Activated naive CD4-positive, alpha-beta T cell treated with anti-CD3 and anti-CD28 coated beads, Interleukin-2, amount 50 U/mL, for 72 hours (primary cell): ENCODE measurements at regions not wholly inside any gene's neighbourhood (a gene's known extent, or its start where the extent isn't known, plus 50 kb on each side); places are given as distances from the start of the nearest gene placed in this dataset.

Experiments used
- ATAC-seq, 2 donors: fragments of 150-1000 bp; cut with Tn5 transposase; 2 replicates each; pipeline ENCODE4 v1.10.0; 2021; ENCODE audit warnings: mild to moderate bottlenecking in 2 of 2, moderate library complexity in 2 of 2
- DNase-seq, 2 donors: peaks; one replicate each; pipeline ENCODE4 v3.0.0; 2021 to 2022; ENCODE audit warnings: low spot score in 2 of 2
- H3K27ac Mint-ChIP-seq, 2 donors: one replicate each; pipeline ENCODE4 v1.8.0; 2022; ENCODE audit warnings: mild to moderate bottlenecking in 2 of 2, mixed read lengths in 2 of 2
- H3K36me3 Mint-ChIP-seq, 2 donors: one replicate each; pipeline ENCODE4 v1.8.0; 2022; ENCODE audit warnings: mixed read lengths in 2 of 2
- H3K9me3 Mint-ChIP-seq, 2 donors: one replicate each; pipeline ENCODE4 v1.8.0; 2022; ENCODE audit warnings: mixed read lengths in 2 of 2

DNA sequence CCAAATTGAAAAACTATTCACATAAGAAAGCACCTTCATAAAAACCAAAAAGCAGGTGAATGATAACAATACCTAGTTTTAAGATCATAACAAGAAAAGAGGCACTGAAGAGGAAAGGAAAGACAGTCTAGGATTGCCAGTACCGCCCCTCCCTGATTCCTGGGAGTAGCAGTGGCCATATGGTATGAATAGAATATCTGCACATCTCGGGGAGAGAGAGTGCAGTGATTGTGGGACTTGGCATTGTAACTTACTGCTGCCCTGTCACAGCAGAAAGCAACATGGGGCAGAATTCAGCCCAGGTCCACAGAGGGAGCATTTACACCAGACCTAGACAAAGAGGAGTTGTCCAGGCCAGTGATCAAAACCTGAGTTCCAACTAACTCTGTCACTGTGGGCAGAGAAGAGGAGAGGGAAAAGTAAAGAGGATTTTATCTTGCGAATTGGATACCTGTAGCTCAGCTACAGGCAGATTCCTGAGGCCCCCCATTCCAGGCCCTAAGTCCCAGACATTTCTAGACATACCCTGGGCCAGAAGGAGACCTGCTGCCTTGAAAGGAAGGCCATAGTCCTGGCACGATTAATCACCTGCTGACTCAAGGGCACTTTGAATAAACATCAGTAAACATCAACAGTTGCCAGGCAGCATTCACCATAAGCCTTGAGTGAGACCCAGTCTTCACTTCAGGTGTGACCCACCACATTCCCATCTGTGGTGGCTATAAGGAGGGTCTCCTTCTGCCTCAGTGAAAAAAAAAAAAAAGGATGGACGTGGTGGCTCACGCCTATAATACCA lies 397.5 kb downstream of the TGFB2 start:
- Mint-ChIP-seq H3K36me3 (no peaks in the 10 kb centered on the region), H3K9me3 (peaks cover 8 to 29% of the 10 kb centered on the region in 2 donors)

DNA sequence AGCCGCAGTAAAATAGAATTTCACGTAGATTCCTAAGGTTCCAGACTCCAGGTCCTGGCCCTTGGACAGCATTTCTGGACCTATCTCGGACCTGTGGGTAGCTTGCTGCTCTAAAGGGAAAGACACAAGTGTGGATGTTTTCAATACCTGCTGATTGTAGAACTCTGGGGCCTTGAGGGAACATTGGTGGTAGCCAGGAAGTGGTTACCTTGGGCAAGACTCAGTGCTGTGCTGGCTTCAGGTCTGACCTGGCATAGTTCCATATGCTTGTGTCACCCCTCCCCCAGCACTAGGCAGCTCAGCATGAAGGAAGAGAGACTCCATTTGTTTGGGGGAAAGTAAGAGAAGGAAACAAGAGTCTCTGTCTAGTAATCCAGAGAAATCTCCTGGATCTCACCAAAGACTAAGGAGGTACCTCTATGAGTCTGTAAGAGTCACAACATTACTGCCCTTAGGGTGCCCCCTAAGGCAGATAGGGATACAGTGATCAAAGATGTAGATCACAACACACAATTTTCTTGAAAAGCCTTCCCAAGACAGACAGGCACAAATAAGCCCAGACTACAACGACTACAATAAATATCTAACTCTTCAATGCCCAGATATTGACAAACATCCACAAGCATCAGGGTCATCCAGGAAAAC lies 398.8 kb downstream of the TGFB2 start:
- peaks cover 8 to 35% of the 10 kb centered on the region in 2 donors for H3K9me3 Mint-ChIP-seq
- ATAC-seq (no peak), DNase-seq (no peak)
- no peak overlapping the region for H3K27ac Mint-ChIP-seq
- no peaks in the 10 kb centered on the region for H3K36me3 Mint-ChIP-seq

More for the DNA sequence above, 397.5 kb downstream of the TGFB2 start:
- ATAC-seq, result no peak
- no peak overlapping the region for H3K27ac Mint-ChIP-seq
- no peak for DNase-seq

DNA sequence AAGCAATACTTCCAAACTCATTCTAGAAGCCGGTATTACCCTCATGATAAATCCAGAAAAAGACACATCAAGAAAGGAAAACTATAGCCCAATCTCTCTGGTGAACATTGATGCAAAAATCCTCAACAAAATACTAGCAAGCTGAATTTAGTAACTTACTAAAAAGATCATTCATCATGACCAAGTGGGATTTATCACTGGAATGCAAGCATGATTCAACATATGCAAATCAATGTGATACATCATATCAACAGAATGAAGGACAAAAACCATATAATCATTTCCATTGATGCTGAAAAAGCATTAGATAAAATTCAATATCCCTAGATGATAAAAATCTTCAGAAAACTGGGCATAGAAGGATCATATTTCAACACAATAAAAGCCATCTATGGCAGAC lies 402.9 kb downstream of the TGFB2 start:
- H3K9me3 Mint-ChIP-seq, result peaks cover 8 to 35% of the 10 kb centered on the region in 2 donors
- no peaks in the 10 kb centered on the region for H3K36me3 Mint-ChIP-seq
- ATAC-seq (no peak), DNase-seq (no peak)
- H3K27ac Mint-ChIP-seq, result no peak overlapping the region

- no peak for ATAC-seq
- Mint-ChIP-seq H3K9me3 (peaks cover 8 to 19% of the 10 kb centered on the region in 2 donors), H3K36me3 (no peaks in the 10 kb centered on the region), H3K27ac (no peak overlapping the region)
- no peak for DNase-seq
Observed at GRCh38 chr1:218750216-218750970, 405.3 kb downstream of the TGFB2 start.

DNA sequence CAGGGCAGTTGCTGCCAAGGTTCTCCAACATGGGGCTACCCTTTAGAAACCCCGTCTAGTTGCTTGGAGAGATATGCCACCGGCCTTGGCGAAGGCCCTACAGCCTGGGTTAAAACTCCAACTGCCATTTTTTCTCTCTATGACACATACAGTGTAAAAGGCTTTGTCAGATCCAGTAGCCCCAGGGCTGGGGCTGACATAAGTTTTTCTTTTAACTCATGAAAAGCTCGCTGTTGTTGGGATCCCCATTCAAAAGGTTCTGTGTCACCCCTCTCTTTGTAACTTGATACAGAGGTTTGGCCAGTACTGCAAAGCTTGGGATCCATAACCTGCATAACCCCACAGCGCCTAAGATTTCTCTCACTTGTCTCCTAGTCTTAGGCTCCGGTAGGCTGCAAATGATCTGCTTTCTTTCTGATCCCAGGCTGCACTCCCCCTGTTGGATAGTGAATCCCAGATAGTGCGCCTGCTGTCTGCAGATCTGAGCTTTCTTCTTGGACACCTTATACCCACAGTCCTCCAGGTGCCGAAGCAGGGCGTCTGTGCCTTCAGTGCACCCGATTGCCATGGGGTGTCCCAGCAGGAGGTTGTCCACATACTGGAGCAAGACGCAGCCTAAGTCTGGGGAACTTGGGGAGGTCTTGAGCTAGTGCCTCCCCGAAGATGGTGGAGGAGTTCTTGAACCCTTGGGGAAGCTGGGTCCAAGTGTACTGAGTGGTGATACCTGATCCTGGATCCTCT lies 406.2 kb downstream of the TGFB2 start:
- Mint-ChIP-seq H3K9me3 (peaks cover 6 to 17% of the 10 kb centered on the region in 2 donors), H3K27ac (no peak overlapping the region), H3K36me3 (no peaks in the 10 kb centered on the region)
- ATAC-seq, result no peak
- DNase-seq, result no peak

DNA sequence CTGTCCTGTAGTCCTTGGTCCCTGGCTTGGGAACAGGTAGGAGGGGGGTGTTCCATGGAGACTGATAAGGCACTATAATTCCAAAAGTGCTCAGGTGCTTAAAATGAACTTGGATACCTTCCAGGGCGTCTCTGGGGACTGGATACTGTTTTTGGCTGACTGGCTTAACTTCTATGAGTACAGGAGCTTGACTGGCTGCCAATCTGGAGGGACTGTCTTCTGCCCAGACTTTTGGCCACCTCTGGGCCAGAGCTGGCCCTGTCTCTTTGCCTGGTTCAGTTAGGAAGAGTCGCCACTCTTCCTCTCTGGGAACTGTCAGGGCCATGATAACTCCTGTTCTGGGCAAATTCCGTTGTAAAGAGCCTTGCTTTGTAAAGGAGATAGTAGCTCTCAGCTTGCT lies 407.0 kb downstream of the TGFB2 start:
- Mint-ChIP-seq H3K9me3 (peaks cover 1 to 17% of the 10 kb centered on the region in 2 donors), H3K27ac (no peak overlapping the region), H3K36me3 (no peaks in the 10 kb centered on the region)
- ATAC-seq (no peak), DNase-seq (no peak)

DNA sequence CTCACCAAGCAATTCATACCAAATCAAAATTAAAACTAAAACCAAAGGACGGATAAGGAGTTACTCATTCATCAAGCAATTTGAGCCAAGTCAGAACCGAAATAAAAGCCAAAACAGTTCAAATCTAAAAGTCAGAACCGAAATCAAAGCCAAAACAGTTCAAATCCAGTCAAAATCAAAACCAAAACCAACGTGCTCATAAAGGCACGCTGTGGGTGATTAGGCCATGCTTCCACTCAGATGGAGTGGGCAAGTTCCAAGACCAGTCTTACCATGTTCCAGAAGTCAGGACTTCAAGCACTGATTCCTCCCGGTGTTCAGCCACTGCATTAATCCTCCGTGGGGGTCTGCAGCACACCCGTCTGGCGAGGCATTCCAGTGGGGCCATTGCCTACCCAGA lies 409.3 kb downstream of the TGFB2 start:
- no peak overlapping the region for H3K27ac Mint-ChIP-seq
- no peaks in the 10 kb centered on the region for H3K36me3 Mint-ChIP-seq
- DNase-seq (no peak), ATAC-seq (no peak)
- peaks cover 0 to 11% of the 10 kb centered on the region in 2 donors for H3K9me3 Mint-ChIP-seq

DNA sequence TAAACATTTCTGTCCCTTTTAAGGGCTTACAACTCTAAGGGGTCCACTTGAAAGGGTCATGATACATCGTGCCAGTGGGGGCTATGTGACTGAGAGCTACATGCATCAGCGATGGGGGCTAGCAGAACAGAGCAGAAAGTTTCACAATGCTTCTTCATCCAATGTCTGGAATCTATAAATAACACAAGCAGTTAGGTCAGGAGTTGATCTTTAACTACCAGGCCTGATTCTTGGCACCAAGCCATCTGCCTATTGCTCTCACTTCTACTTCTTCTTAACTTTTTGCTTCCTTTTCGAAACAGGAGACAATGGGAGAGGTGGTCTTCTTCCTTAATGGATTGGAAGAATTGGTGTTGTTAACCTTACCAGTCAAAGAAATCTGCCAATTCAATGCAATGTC lies 410.0 kb downstream of the TGFB2 start:
- no peaks in the 10 kb centered on the region for H3K36me3 Mint-ChIP-seq
- H3K27ac Mint-ChIP-seq, result no peak overlapping the region
- DNase-seq, result no peak
- H3K9me3 Mint-ChIP-seq, result peaks cover 0 to 11% of the 10 kb centered on the region in 2 donors
- no peak for ATAC-seq

DNA sequence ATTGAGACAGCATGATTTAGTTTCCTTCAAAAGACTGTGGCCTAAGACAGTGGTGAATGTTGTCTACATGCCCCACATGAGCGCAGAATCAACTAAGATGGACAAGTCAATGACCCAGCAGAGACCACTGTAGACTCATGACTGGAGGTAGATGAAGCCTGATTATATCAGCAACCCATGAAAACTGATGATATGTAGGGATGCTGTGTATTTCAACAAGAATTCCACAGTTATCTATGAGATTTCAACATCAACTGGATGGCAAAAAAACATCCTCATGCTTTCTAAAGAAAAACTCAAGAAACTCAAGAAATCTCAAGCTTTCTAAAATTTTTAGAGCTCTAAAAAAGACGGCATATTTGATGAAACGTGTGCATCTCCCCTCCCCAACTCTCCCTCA lies 413.9 kb upstream of the LYPLAL1 start:
- DNase-seq (no peak), ATAC-seq (no peak)
- Mint-ChIP-seq H3K36me3 (no peaks in the 10 kb centered on the region), H3K27ac (no peak overlapping the region), H3K9me3 (peaks cover 0 to 3% of the 10 kb centered on the region in 2 donors)

GRCh38 chr1:218760601-218761570 lies 412.8 kb upstream of the LYPLAL1 start:
- no peaks in the 10 kb centered on the region for H3K36me3 Mint-ChIP-seq
- H3K9me3 Mint-ChIP-seq, result peaks cover 0 to 3% of the 10 kb centered on the region in 2 donors
- no peak for ATAC-seq
- DNase-seq, result no peak
- no peak overlapping the region for H3K27ac Mint-ChIP-seq

DNA sequence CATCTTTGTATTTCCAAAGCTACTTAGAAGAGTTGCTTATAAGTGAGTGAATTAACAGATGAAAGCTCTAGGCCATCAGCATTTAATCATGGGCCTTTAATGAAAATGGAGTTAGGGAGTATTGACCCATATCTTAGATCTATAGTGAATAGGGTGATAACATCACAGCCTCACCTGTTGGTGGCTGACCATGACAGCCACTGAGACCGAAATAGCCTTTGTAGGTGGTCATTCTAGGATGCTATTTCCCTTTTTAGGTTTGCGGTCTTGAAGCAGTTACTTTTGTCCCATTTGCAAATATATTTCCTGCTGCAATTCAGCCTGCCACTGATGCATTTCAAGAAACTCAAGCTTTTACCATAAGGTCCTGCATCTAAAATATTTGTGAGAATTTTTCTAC lies 410.1 kb upstream of the LYPLAL1 start:
- H3K36me3 Mint-ChIP-seq, result no peaks in the 10 kb centered on the region
- ATAC-seq (no peak), DNase-seq (no peak)
- no peaks in the 10 kb centered on the region for H3K9me3 Mint-ChIP-seq
- H3K27ac Mint-ChIP-seq, result no peak overlapping the region

DNA sequence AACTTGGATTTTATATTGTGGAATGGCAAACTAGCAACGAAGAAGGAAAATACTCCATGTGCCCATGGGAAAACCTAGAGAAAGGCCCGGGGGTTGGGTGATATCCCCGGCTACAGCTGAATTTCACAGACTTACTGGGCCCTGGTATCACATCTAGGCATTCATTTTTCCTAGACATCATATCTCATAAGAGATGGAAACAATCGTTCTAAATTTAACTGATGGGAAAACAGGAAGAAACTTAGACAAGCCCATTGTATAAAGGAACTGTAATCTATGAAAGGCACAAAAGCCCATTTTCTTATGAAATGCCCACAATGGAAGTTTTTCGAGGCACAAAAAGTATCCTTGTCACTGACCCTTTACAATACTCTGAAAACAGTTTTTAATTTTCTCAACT lies 407.9 kb upstream of the LYPLAL1 start:
- Mint-ChIP-seq H3K36me3 (no peaks in the 10 kb centered on the region), H3K9me3 (no peaks in the 10 kb centered on the region), H3K27ac (no peak overlapping the region)
- ATAC-seq, result no peak
- no peak for DNase-seq

- Mint-ChIP-seq H3K9me3 (peaks cover 0 to 5% of the 10 kb centered on the region in 2 donors), H3K36me3 (no peaks in the 10 kb centered on the region), H3K27ac (no peak overlapping the region)
- no peak for ATAC-seq
- no peak for DNase-seq
Observed at GRCh38 chr1:218771931-218772330, 401.7 kb upstream of the LYPLAL1 start.

DNA sequence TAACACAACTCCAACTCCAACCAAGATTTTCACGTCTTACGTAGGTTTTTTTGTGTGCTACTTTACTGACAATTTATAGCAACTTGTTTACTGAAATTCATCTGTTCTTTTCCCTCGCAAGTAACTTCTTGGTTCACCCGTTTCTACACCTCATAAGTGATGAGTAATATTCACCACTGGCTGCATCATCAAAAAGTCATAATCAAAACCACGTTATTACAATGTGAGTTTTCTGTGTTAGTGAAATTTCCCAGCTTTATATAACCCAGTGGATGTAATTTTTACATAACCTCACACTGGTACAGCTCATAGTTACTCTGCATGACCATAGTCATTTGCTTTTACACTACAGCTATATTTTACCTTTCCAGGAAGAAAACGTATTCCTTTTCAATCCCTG lies 401.1 kb upstream of the LYPLAL1 start:
- H3K9me3 Mint-ChIP-seq, result peaks cover 0 to 5% of the 10 kb centered on the region in 2 donors
- no peak overlapping the region for H3K27ac Mint-ChIP-seq
- DNase-seq (no peak), ATAC-seq (no peak)
- H3K36me3 Mint-ChIP-seq, result no peaks in the 10 kb centered on the region

DNA sequence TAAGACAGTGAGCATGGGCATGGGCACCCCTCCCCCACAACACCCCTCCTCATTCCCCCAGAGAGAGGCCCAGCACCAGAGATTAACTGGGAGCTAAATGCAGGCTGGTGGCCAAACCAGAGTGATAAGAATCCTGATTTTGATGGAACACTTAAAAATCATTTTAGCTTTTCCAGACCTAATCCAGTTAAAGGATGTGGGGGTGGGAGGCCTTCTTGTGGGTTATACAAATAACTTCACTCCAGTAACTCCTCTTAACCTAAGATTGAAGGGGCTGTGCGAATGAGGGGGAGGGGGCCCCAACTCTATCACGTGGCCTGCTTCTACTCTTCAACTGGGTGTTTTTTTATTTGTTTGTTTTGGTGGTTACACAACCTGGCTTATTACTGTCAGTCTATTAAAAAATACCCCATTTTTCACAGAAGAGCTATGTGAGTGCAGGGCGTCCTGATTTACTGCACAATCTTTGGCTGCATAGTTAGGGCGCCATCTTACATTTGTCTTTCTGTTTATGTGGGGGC lies 398.1 kb upstream of the LYPLAL1 start:
- DNase-seq, result no peak
- ATAC-seq, result no peak
- H3K9me3 Mint-ChIP-seq, result peaks cover 0 to 5% of the 10 kb centered on the region in 2 donors
- H3K36me3 Mint-ChIP-seq, result no peaks in the 10 kb centered on the region
- no peak overlapping the region for H3K27ac Mint-ChIP-seq
